SK-N-MC (cell line): ENCODE measurements at regions not wholly inside any gene's neighbourhood (a gene's known extent, or its start where the extent isn't known, plus 50 kb on each side); places are given as distances from the start of the nearest gene placed in this dataset.

Experiments used
- EZH2 ChIP-seq: fragments of 200-600 bp; sonication (generic); IDR thresholded peaks from one replicate; pipeline ENCODE4 v1.6.1; 2017; ENCODE audit warnings: antibody characterized with exemption
- POLR2AphosphoS5 ChIP-seq: IDR thresholded peaks from 2 replicates; pipeline ENCODE4 v1.6.1; 2012; ENCODE audit warnings: mild to moderate bottlenecking, low read depth, low read length, borderline replicate concordance

- no peak for TF ChIP-seq EZH2
- TF ChIP-seq POLR2AphosphoS5, result no peak
Measured at GRCh38 chr15:25171856-25172687, 217.3 kb downstream of the SNRPN start.
